HepG2 (cell line): ENCODE measurements at regions not wholly inside any gene's neighbourhood (a gene's known extent, or its start where the extent isn't known, plus 50 kb on each side); places are given as distances from the start of the nearest gene placed in this dataset.
"Not testable (repeated sequence)": the region's sequence is repeated elsewhere in the genome, so short reads cannot be mapped to it uniquely, and the experiment has no call there.

ENCODE experiments used
- ARNT2 ChIP-seq: sonication (generic); formaldehyde crosslinking; IDR thresholded peaks from 2 replicates; pipeline ENCODE4 v1.8.0; 2022; ENCODE audit warnings: mild to moderate bottlenecking, low read depth, missing genetic modification reagents, moderate library complexity
- BRCA1 ChIP-seq: sonication (generic); formaldehyde crosslinking; IDR thresholded peaks from 2 replicates; pipeline ENCODE4 v1.4.0; 2020; ENCODE audit warnings: missing genetic modification reagents
- KDM4B ChIP-seq: sonication (generic); formaldehyde crosslinking; IDR thresholded peaks from 2 replicates; pipeline ENCODE4 v1.4.0; 2020; ENCODE audit warnings: missing genetic modification reagents
- MED1 ChIP-seq: sonication (generic); formaldehyde crosslinking; IDR thresholded peaks from 2 replicates; pipeline ENCODE4 v1.4.0; 2020; ENCODE audit warnings: missing genetic modification reagents
- POLR2A ChIP-seq, 2 experiments: IDR thresholded peaks; 2 replicates each; pipeline ENCODE4 v1.6.1; 2011; ENCODE audit warnings: low read depth in 2 of 2, low read length in 2 of 2, mild to moderate bottlenecking in 1 of 2, moderate library complexity in 1 of 2; ENCODE audit not compliant: insufficient read depth in 1 of 2
- SRF ChIP-seq: IDR thresholded peaks from 2 replicates; pipeline ENCODE4 v1.6.1; 2011; ENCODE audit warnings: mild to moderate bottlenecking, low read depth, low read length, moderate library complexity
- SRSF1 ChIP-seq: fragments of 200-400 bp; formaldehyde crosslinking; optimal IDR thresholded peaks from 2 replicates; pipeline ENCODE3; 2017; ENCODE audit warnings: mild to moderate bottlenecking, low read depth, low read length, moderate library complexity
- STAT5B ChIP-seq: sonication (generic); formaldehyde crosslinking; IDR thresholded peaks from 2 replicates; pipeline ENCODE4 v1.4.0; 2020; ENCODE audit warnings: missing genetic modification reagents
- TAF1 ChIP-seq: sonication (generic); formaldehyde crosslinking; IDR thresholded peaks from 2 replicates; pipeline ENCODE4 v1.4.0; 2020; ENCODE audit warnings: missing genetic modification reagents
- TBX2 ChIP-seq: sonication (generic); formaldehyde crosslinking; IDR thresholded peaks from 2 replicates; pipeline ENCODE4 v1.5.0; 2020; ENCODE audit warnings: missing genetic modification reagents, mild to moderate bottlenecking, borderline replicate concordance
- TCF7L2 ChIP-seq: IDR thresholded peaks from 2 replicates; pipeline ENCODE4 v1.6.1; 2011; ENCODE audit warnings: mild to moderate bottlenecking, low read depth, low read length, moderate library complexity
- ZNF24 ChIP-seq: fragments of 450-650 bp; IDR thresholded peaks from 2 replicates; pipeline ENCODE4 v1.6.1; 2017; ENCODE audit warnings: antibody characterized with exemption, mild to moderate bottlenecking
- TF ChIP-seq, protein P1 (sequence below): IDR thresholded peaks from 2 replicates; pipeline ENCODE4 v1.6.1; 2016; ENCODE audit warnings: low read depth, control low read depth
- TF ChIP-seq, protein P2 (sequence below): sonication (generic); formaldehyde crosslinking; IDR thresholded peaks from 2 replicates; pipeline ENCODE4 v1.4.0; 2020; ENCODE audit warnings: mild to moderate bottlenecking, missing genetic modification reagents, borderline replicate concordance

DNA sequence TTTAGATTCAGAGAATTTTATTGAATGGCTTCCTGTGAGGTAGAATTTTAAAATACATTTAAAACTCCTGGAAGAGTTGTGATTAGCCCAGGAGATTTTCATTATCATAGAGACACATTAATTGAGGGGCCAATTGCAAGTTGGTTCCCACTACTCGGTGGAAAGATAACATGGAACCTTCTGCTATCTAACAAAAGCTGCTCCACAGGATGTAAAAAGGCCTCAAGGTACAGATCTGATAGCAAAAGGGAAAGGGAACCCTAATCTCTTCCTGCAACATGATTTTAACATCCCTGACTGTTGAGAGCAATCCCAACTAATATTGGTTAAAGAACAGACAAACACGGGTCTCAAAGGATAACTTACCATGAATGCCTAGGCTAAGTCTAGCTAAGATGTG lies 312.3 kb downstream of the TUBA3C start:
- TF ChIP-seq, protein P1, sequence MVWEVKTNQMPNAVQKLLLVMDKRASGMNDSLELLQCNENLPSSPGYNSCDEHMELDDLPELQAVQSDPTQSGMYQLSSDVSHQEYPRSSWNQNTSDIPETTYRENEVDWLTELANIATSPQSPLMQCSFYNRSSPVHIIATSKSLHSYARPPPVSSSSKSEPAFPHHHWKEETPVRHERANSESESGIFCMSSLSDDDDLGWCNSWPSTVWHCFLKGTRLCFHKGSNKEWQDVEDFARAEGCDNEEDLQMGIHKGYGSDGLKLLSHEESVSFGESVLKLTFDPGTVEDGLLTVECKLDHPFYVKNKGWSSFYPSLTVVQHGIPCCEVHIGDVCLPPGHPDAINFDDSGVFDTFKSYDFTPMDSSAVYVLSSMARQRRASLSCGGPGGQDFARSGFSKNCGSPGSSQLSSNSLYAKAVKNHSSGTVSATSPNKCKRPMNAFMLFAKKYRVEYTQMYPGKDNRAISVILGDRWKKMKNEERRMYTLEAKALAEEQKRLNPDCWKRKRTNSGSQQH (CRISPR knock-in tag), result not testable (repeated sequence)
- TF ChIP-seq ARNT2; STAT5B (CRISPR knock-in tag); TCF7L2; POLR2A (IDR thresholded peaks at IDR 0.05; ENCODE audit: insufficient read depth in 1 of 2, low read depth in 2 of 2, low read length in 2 of 2); SRSF1; TAF1 (CRISPR knock-in tag); ZNF24; KDM4B (CRISPR knock-in tag); SRF; MED1 (CRISPR knock-in tag); TBX2 (CRISPR knock-in tag); BRCA1: not testable (repeated sequence)
- TF ChIP-seq, protein P2, sequence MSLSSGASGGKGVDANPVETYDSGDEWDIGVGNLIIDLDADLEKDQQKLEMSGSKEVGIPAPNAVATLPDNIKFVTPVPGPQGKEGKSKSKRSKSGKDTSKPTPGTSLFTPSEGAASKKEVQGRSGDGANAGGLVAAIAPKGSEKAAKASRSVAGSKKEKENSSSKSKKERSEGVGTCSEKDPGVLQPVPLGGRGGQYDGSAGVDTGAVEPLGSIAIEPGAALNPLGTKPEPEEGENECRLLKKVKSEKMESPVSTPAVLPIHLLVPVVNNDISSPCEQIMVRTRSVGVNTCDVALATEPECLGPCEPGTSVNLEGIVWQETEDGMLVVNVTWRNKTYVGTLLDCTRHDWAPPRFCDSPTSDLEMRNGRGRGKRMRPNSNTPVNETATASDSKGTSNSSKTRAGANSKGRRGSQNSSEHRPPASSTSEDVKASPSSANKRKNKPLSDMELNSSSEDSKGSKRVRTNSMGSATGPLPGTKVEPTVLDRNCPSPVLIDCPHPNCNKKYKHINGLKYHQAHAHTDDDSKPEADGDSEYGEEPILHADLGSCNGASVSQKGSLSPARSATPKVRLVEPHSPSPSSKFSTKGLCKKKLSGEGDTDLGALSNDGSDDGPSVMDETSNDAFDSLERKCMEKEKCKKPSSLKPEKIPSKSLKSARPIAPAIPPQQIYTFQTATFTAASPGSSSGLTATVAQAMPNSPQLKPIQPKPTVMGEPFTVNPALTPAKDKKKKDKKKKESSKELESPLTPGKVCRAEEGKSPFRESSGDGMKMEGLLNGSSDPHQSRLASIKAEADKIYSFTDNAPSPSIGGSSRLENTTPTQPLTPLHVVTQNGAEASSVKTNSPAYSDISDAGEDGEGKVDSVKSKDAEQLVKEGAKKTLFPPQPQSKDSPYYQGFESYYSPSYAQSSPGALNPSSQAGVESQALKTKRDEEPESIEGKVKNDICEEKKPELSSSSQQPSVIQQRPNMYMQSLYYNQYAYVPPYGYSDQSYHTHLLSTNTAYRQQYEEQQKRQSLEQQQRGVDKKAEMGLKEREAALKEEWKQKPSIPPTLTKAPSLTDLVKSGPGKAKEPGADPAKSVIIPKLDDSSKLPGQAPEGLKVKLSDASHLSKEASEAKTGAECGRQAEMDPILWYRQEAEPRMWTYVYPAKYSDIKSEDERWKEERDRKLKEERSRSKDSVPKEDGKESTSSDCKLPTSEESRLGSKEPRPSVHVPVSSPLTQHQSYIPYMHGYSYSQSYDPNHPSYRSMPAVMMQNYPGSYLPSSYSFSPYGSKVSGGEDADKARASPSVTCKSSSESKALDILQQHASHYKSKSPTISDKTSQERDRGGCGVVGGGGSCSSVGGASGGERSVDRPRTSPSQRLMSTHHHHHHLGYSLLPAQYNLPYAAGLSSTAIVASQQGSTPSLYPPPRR (CRISPR knock-in tag), result not testable (repeated sequence)
